HepG2 (cell line): ENCODE measurements at regions not wholly inside any gene's neighbourhood (a gene's known extent, or its start where the extent isn't known, plus 50 kb on each side); places are given as distances from the start of the nearest gene placed in this dataset.

Experiments used
- ATAC-seq: fragments of 200-7000 bp; cut with Tn5 transposase; 3 replicates; pipeline ENCODE4 v1.9.1; 2020; ENCODE audit warnings: mild to moderate bottlenecking, moderate library complexity
- BruUV-seq: library from RNA; stranded (reverse); fragments of 400-500 nt; replicated peaks from 2 replicates; lab custom pipeline; 2021; lab: Mats Ljungman, UMichigan
- CTCF ChIA-PET: fragments of 300-600 bp; formaldehyde crosslinking; extraction: SDS; loops from one replicate; lab custom pipeline; 2021; ENCODE audit warnings: low total read pairs, inconsistent platforms, low intra/inter-chr PET ratio; lab: Yijun Ruan, JAX
- POLR2A ChIA-PET: fragments of 350-600 bp; sonication (Branson Sonifier 250); formaldehyde crosslinking; loops from one replicate; lab custom pipeline; 2020; ENCODE audit warnings: antibody characterized with exemption, inconsistent platforms; lab: Yijun Ruan, JAX
- DNase-seq: peaks from one replicate; pipeline ENCODE4 v3.0.0-alpha.2; 2015; ENCODE audit warnings: low spot score
- FAIRE-seq: peaks from 3 replicates; lab custom pipeline; 2011; peaks lifted over from hg19 to GRCh38; lab: Jason Lieb, UNC
- H2AFZ ChIP-seq: one replicate; pipeline ENCODE4 v1.6.1; 2011; ENCODE audit warnings: low read length, inconsistent platforms
- H3K27ac ChIP-seq: fragments of 300-600 bp; 3 replicates; pipeline ENCODE4 v1.8.0; 2011; ENCODE audit warnings: mixed run types, mild to moderate bottlenecking, mixed read lengths, low read length, inconsistent platforms; ENCODE audit not compliant: insufficient read depth; ENCODE audit errors: extremely low read length
- H3K27me3 ChIP-seq, 2 experiments: fragments of 200-600 bp in 1 of 2; 2 replicates in 1 of 2; 3 replicates in 1 of 2; pipeline versions ENCODE4 v1.6.0 to v1.8.0; 2011; ENCODE audit warnings: low read length in 2 of 2, mild to moderate bottlenecking in 2 of 2, moderate library complexity in 2 of 2, inconsistent platforms in 1 of 2; ENCODE audit not compliant: insufficient read depth in 2 of 2, control insufficient read depth in 1 of 2
- H3K36me3 ChIP-seq, 2 experiments: fragments of 200-600 bp in 1 of 2; replicated peaks in 1 of 2; 2 replicates in 1 of 2; 3 replicates in 1 of 2; pipeline versions ENCODE4 v1.5.1 to v1.8.0; 2011; ENCODE audit warnings: low read length in 2 of 2, inconsistent platforms in 1 of 2; ENCODE audit not compliant: insufficient read depth in 2 of 2, control insufficient read depth in 1 of 2
- H3K4me1 ChIP-seq: 2 replicates; pipeline ENCODE4 v1.5.1; 2012; ENCODE audit warnings: low read length, inconsistent platforms; ENCODE audit not compliant: insufficient read depth
- H3K4me2 ChIP-seq: 2 replicates; pipeline ENCODE4 v1.6.0; 2011; ENCODE audit warnings: low read depth, low read length, inconsistent platforms
- H3K4me3 ChIP-seq, 3 experiments: fragments of 200-600 bp in 1 of 3; sonication (generic), shearing (Covaris generic) in 1 of 3; replicated peaks in 1 of 3; 2 replicates each; pipeline ENCODE4 v1.5.1; 2011 to 2016; ENCODE audit warnings: low read length in 3 of 3, inconsistent platforms in 2 of 3, low read depth in 2 of 3, mild to moderate bottlenecking in 2 of 3, control low read depth in 1 of 3, mixed read lengths in 1 of 3; ENCODE audit not compliant: insufficient read depth in 1 of 3
- H3K79me2 ChIP-seq: one replicate; pipeline ENCODE4 v1.6.1; 2011; ENCODE audit warnings: low read length, inconsistent platforms; ENCODE audit not compliant: insufficient read depth
- H3K9ac ChIP-seq: 2 replicates; pipeline ENCODE4 v1.6.0; 2011; ENCODE audit warnings: mild to moderate bottlenecking, low read depth, low read length, inconsistent platforms; ENCODE audit not compliant: insufficient read depth
- H3K9me3 ChIP-seq: 2 replicates; pipeline ENCODE4 v1.5.1; 2012; ENCODE audit warnings: mild to moderate bottlenecking, low read length
- H4K20me1 ChIP-seq: 2 replicates; pipeline ENCODE4 v1.6.0; 2011; ENCODE audit warnings: inconsistent platforms, mild to moderate bottlenecking, low read length, moderate library complexity; ENCODE audit not compliant: insufficient read depth
- ADNP ChIP-seq: sonication (generic); formaldehyde crosslinking; IDR thresholded peaks from 2 replicates; pipeline ENCODE4 v1.4.0; 2020; ENCODE audit warnings: missing genetic modification reagents
- CEBPB ChIP-seq: IDR thresholded peaks from 2 replicates; pipeline ENCODE4 v1.6.1; 2011; ENCODE audit warnings: low read depth, low read length, improper control_type of control experiment, borderline replicate concordance
- FOSL2 ChIP-seq: sonication (generic); formaldehyde crosslinking; IDR thresholded peaks from 2 replicates; pipeline ENCODE4 v1.4.0; 2020; ENCODE audit warnings: missing genetic modification reagents
- HNRNPL ChIP-seq: fragments of 200-400 bp; formaldehyde crosslinking; IDR thresholded peaks from 2 replicates; pipeline ENCODE4 v1.6.1; 2017; ENCODE audit warnings: mild to moderate bottlenecking, low read depth, low read length
- KLF6 ChIP-seq: IDR thresholded peaks from 2 replicates; pipeline ENCODE4 v1.8.0; 2016; ENCODE audit warnings: missing biosample characterization, missing genetic modification reagents
- MBNL3 ChIP-seq: fragments of 250-450 bp; sonication (Bioruptor Pico); conservative IDR thresholded peaks from 2 replicates; pipeline ENCODE4 v1.8.0; 2022; ENCODE audit warnings: mild to moderate bottlenecking, inconsistent platforms
- MEF2D ChIP-seq: sonication (generic); formaldehyde crosslinking; IDR thresholded peaks from 2 replicates; pipeline ENCODE4 v1.5.1; 2020; ENCODE audit warnings: mild to moderate bottlenecking, missing genetic modification reagents
- NFKBIZ ChIP-seq: IDR thresholded peaks from 2 replicates; pipeline ENCODE4 v1.6.1; 2018; ENCODE audit warnings: missing genetic modification reagents, missing compliant biosample characterization
- NFYB ChIP-seq: sonication (generic); formaldehyde crosslinking; IDR thresholded peaks from 2 replicates; pipeline ENCODE4 v1.4.0; 2020; ENCODE audit warnings: missing genetic modification reagents
- PPARG ChIP-seq: conservative IDR thresholded peaks from 2 replicates; pipeline ENCODE4 v1.6.1; 2016; ENCODE audit warnings: missing biosample characterization, missing genetic modification reagents
- SIX1 ChIP-seq: sonication (generic); formaldehyde crosslinking; IDR thresholded peaks from 2 replicates; pipeline ENCODE4 v1.4.0; 2020; ENCODE audit warnings: missing genetic modification reagents, borderline replicate concordance
- SOX6 ChIP-seq, 2 experiments: fragments of 450-650 bp in 1 of 2; sonication (generic) in 1 of 2; formaldehyde crosslinking in 1 of 2; IDR thresholded peaks; 2 replicates each; pipeline versions ENCODE4 v1.4.0 to v1.6.1; 2017 to 2020; ENCODE audit warnings: antibody characterized with exemption in 1 of 2, mild to moderate bottlenecking in 1 of 2, missing genetic modification reagents in 1 of 2
- SRF ChIP-seq: IDR thresholded peaks from 2 replicates; pipeline ENCODE4 v1.6.1; 2011; ENCODE audit warnings: mild to moderate bottlenecking, low read depth, low read length, moderate library complexity
- SRY ChIP-seq: sonication (generic); formaldehyde crosslinking; IDR thresholded peaks from 2 replicates; pipeline ENCODE4 v1.8.0; 2022; ENCODE audit warnings: mild to moderate bottlenecking, missing genetic modification reagents
- TBX3 ChIP-seq: fragments of 450-650 bp; IDR thresholded peaks from 2 replicates; pipeline ENCODE4 v1.6.1; 2017; ENCODE audit warnings: antibody characterized with exemption, mild to moderate bottlenecking, inconsistent platforms, borderline replicate concordance
- ZBTB43 ChIP-seq: sonication (generic); formaldehyde crosslinking; conservative IDR thresholded peaks from 2 replicates; pipeline ENCODE4 v1.4.0; 2020; ENCODE audit warnings: missing genetic modification reagents
- ZBTB7B ChIP-seq: sonication (generic); formaldehyde crosslinking; IDR thresholded peaks from 2 replicates; pipeline ENCODE4 v1.4.0; 2020; ENCODE audit warnings: missing genetic modification reagents
- ZFP90 ChIP-seq: sonication (generic); formaldehyde crosslinking; IDR thresholded peaks from 2 replicates; pipeline ENCODE4 v1.8.0; 2022; ENCODE audit warnings: missing genetic modification reagents, mild to moderate bottlenecking, inconsistent platforms, borderline replicate concordance
- ZKSCAN8 ChIP-seq: IDR thresholded peaks from 2 replicates; pipeline ENCODE4 v1.6.1; 2016; ENCODE audit warnings: borderline replicate concordance, missing genetic modification reagents, missing compliant biosample characterization
- ZNF556 ChIP-seq: sonication (generic); formaldehyde crosslinking; IDR thresholded peaks from 2 replicates; pipeline ENCODE4 v1.4.0; 2020; ENCODE audit warnings: mild to moderate bottlenecking, missing genetic modification reagents, borderline replicate concordance
- ZNF607 ChIP-seq: sonication (generic); formaldehyde crosslinking; IDR thresholded peaks from 2 replicates; pipeline ENCODE4 v1.5.1; 2020; ENCODE audit warnings: missing genetic modification reagents, mild to moderate bottlenecking, borderline replicate concordance
- ZNF644 ChIP-seq: IDR thresholded peaks from 2 replicates; pipeline ENCODE4 v1.6.1; 2016; ENCODE audit warnings: low read depth
- ZNF670 ChIP-seq: sonication (generic); formaldehyde crosslinking; IDR thresholded peaks from 2 replicates; pipeline ENCODE4 v1.8.0; 2022; ENCODE audit warnings: mild to moderate bottlenecking, missing genetic modification reagents, borderline replicate concordance
- WGBS: methylation state at CpG from one replicate; pipeline ENCODE4 v1.1.6; 2017; ENCODE audit warnings: low lambda C conversion rate; 5-methylcytosine and 5-hydroxymethylcytosine counted together
- in situ Hi-C: cut with HindIII; loops from 2 replicates; pipeline ENCODE4 v1.10.0; 2017; ENCODE audit warnings: low pct_unique_long_range_greater_than_20kb; ENCODE audit not compliant: extremely low pct_ligation_motif_present
- intact Hi-C: fragments of 100-400 bp; cut with micrococcal nuclease; formaldehyde crosslinking; loops from one replicate; pipeline ENCODE4 v1.10.0; 2022; ENCODE audit not compliant: unreplicated experiment

DNA sequence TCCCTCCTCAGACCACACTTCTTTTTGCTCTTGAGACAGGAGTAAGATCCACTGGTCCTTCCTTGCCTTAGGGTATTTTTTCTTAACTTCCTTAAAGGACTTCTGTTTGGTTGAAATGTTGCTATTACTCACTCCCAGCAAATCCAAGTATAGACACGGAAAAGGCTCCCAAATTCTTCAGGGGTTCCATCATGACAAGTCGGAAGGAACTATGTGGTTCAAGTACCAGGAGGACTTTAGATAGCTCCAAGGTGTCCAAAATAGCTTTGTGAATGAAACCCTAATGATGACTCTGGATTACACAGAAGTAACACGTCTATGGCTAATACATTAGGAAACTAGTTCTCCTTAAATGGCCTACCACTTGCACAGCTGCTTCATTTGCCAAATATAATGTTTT, 238.7 kb downstream of the KCTD12 start:
- CTCF ChIA-PET, result no interaction called here
- intact Hi-C loops (no loop called here), in situ Hi-C loops (no loop called here)
- POLR2A ChIA-PET, result no interaction called here
- H3K9ac ChIP-seq, result no peak overlapping the region
- no peak for DNase-seq
- no peaks in the 10 kb centered on the region for H3K36me3 ChIP-seq
- TF ChIP-seq MEF2D (no peak), FOSL2 (CRISPR knock-in tag) (no peak), HNRNPL (no peak), NFYB (CRISPR knock-in tag) (no peak), KLF6 (CRISPR knock-in tag) (no peak), ZNF556 (no peak), ZBTB43 (CRISPR knock-in tag) (no peak), SIX1 (CRISPR knock-in tag) (no peak)
- FAIRE-seq, result no peak
- H3K27ac ChIP-seq, result no peak overlapping the region
- H3K4me1 ChIP-seq, result no peaks in the 10 kb centered on the region
- H3K9me3 ChIP-seq, result no peaks in the 10 kb centered on the region
- no TSS peak for BruUV-seq
- H3K4me2 ChIP-seq, result no peak overlapping the region
- H4K20me1 ChIP-seq, result no peaks in the 10 kb centered on the region
- WGBS, result 0% methylated on average over 3 of the region's 3 CpGs
- no peak overlapping the region for H2AFZ ChIP-seq
- no peak for ATAC-seq
- H3K4me3 ChIP-seq, result no peak overlapping the region
- H3K79me2 ChIP-seq, result no peaks in the 10 kb centered on the region
- H3K27me3 ChIP-seq, result no peaks in the 10 kb centered on the region; a peak in 1 of 5 replicates

- DNase-seq (no peak), FAIRE-seq (no peak), ATAC-seq (no peak)
- Histone ChIP-seq H3K4me1 (no peaks in the 10 kb centered on the region), H3K9ac (no peak overlapping the region), H3K27ac (no peak overlapping the region), H3K4me3 (no peak overlapping the region), H3K4me2 (no peak overlapping the region), H2AFZ (no peak overlapping the region), H3K79me2 (no peaks in the 10 kb centered on the region), H3K36me3 (no peaks in the 10 kb centered on the region), H4K20me1 (no peaks in the 10 kb centered on the region), H3K27me3 (no peaks in the 10 kb centered on the region; a peak in 1 of 5 replicates), H3K9me3 (no peaks in the 10 kb centered on the region)
- ChIA-PET POLR2A (no interaction called here), CTCF (no interaction called here)
- 0% methylated on average over 2 of the region's 2 CpGs for WGBS
- in situ Hi-C loops (no loop called here), intact Hi-C loops (no loop called here)
- BruUV-seq, result no TSS peak
- TF ChIP-seq ZNF644 (CRISPR knock-in tag), result no peak
- TF ChIP-seq ZNF607 (CRISPR knock-in tag), result no peak
- no peak for TF ChIP-seq ZKSCAN8 (CRISPR knock-in tag)
- no peak for TF ChIP-seq TBX3
- TF ChIP-seq SRF, result no peak
- TF ChIP-seq SRY (CRISPR knock-in tag), result no peak
- TF ChIP-seq ADNP (CRISPR knock-in tag), result no peak
- TF ChIP-seq ZBTB7B (CRISPR knock-in tag), result no peak
- no peak for TF ChIP-seq CEBPB
- no peak for TF ChIP-seq NFKBIZ
- TF ChIP-seq ZFP90 (CRISPR knock-in tag), result no peak
- TF ChIP-seq MBNL3, result no peak
- TF ChIP-seq ZNF670, result no peak
- TF ChIP-seq PPARG (CRISPR knock-in tag), result no peak
- no peak for TF ChIP-seq SOX6 (IDR thresholded peaks at IDR 0.05)
- no peak for TF ChIP-seq SOX6 (CRISPR knock-in tag; IDR thresholded peaks at IDR 0.05)
Measured at GRCh38 chr13:76646946-76647345, 239.3 kb downstream of the KCTD12 start.
